CD4-positive, alpha-beta T cell (primary cell): ENCODE measurements at regions not wholly inside any gene's neighbourhood (a gene's known extent, or its start where the extent isn't known, plus 50 kb on each side); places are given as distances from the start of the nearest gene placed in this dataset.

Experiments used
- ATAC-seq: fragments of 200-7000 bp; cut with Tn5 transposase; one replicate; pipeline ENCODE4 v1.10.0; 2022; ENCODE audit warnings: mild to moderate bottlenecking; ENCODE audit not compliant: poor library complexity
- CTCF ChIA-PET: fragments of 350-600 bp; sonication (Branson Sonifier 250); formaldehyde crosslinking; loops from one replicate; lab custom pipeline; 2021; ENCODE audit warnings: antibody characterized with exemption, inconsistent platforms; lab: Charles Lee
- POLR2A ChIA-PET: fragments of 350-600 bp; sonication (Branson Sonifier 250); formaldehyde crosslinking; loops from one replicate; lab custom pipeline; 2021; ENCODE audit warnings: antibody characterized with exemption, inconsistent platforms; lab: Charles Lee
- DNase-seq, 14 experiments: peaks; one replicate each; pipeline ENCODE4 v3.0.0-alpha.2; 2013 to 2020; ENCODE audit warnings: mixed read lengths in 2 of 14
- H3K27ac ChIP-seq, 2 donors: one replicate each; pipeline versions ENCODE4 v1.5.1 to v1.7.0; 2013; ENCODE audit warnings: low read length in 2 of 2, low read depth in 1 of 2, mild to moderate bottlenecking in 1 of 2
- H3K27me3 ChIP-seq, 2 experiments: 1 replicate in 1 of 2; 2 replicates in 1 of 2; pipeline versions ENCODE4 v1.6.1 to v1.7.0; 2013; ENCODE audit warnings: low read length in 2 of 2, control low read depth in 1 of 2, mild to moderate bottlenecking in 1 of 2, moderate library complexity in 1 of 2; ENCODE audit not compliant: insufficient read depth in 2 of 2, control insufficient read depth in 1 of 2
- H3K36me3 ChIP-seq: one replicate; pipeline ENCODE4 v1.6.1; 2013; ENCODE audit warnings: low read length, control low read depth; ENCODE audit not compliant: insufficient read depth
- H3K4me1 ChIP-seq: one replicate; pipeline ENCODE4 v1.6.1; 2013; ENCODE audit warnings: low read length, control low read depth; ENCODE audit not compliant: insufficient read depth
- H3K4me3 ChIP-seq: one replicate; pipeline ENCODE4 v1.5.1; 2013; ENCODE audit warnings: mild to moderate bottlenecking, low read length, moderate library complexity
- H3K9me3 ChIP-seq, 2 experiments: 1 replicate in 1 of 2; 2 replicates in 1 of 2; pipeline versions ENCODE4 v1.6.1 to v1.7.0; 2013; ENCODE audit warnings: low read length in 2 of 2, mild to moderate bottlenecking in 2 of 2, control low read depth in 1 of 2, moderate library complexity in 1 of 2; ENCODE audit not compliant: control insufficient read depth in 1 of 2, insufficient read depth in 1 of 2
- H3K27ac Mint-ChIP-seq: one replicate; pipeline ENCODE4 v1.8.0; 2020; ENCODE audit warnings: mixed read lengths
- H3K27me3 Mint-ChIP-seq: one replicate; pipeline ENCODE4 v1.8.0; 2021; ENCODE audit warnings: mixed read lengths
- H3K36me3 Mint-ChIP-seq: one replicate; pipeline ENCODE4 v1.8.0; 2021; ENCODE audit warnings: low read depth, mixed read lengths
- H3K4me1 Mint-ChIP-seq: one replicate; pipeline ENCODE4 v1.8.0; 2021; ENCODE audit warnings: low read depth, mixed read lengths
- H3K4me3 Mint-ChIP-seq: one replicate; pipeline ENCODE4 v1.8.0; 2020; ENCODE audit warnings: mild to moderate bottlenecking, mixed read lengths
- H3K9me3 Mint-ChIP-seq: one replicate; pipeline ENCODE4 v1.8.0; 2020; ENCODE audit warnings: mixed read lengths
- CTCF ChIP-seq: fragments of 200-600 bp; IDR thresholded peaks from one replicate; pipeline ENCODE4 v1.8.0; 2022; ENCODE audit warnings: antibody characterized with exemption, mild to moderate bottlenecking
- intact Hi-C, 2 experiments: fragments of 100-400 bp; cut with DNase I in 1 of 2; cut with micrococcal nuclease in 1 of 2; formaldehyde crosslinking; loops; one replicate each; pipeline versions ENCODE4 v1.15.1 to v1.9.0; 2023 to 2025; cut with DNase I, micrococcal nuclease

- Histone ChIP-seq H3K27ac (no peak overlapping the region), H3K4me3 (no peak overlapping the region), H3K27me3 (no peaks in the 10 kb centered on the region), H3K36me3 (no peaks in the 10 kb centered on the region), H3K9me3 (peaks cover 0 to 4% of the 10 kb centered on the region in 2 experiments), H3K4me1 (no peaks in the 10 kb centered on the region)
- Mint-ChIP-seq H3K27me3 (peaks cover 11% of the 10 kb centered on the region), H3K9me3 (no peaks in the 10 kb centered on the region), H3K36me3 (no peaks in the 10 kb centered on the region), H3K4me1 (no peaks in the 10 kb centered on the region), H3K27ac (no peak overlapping the region), H3K4me3 (no peak overlapping the region)
- POLR2A ChIA-PET, result no interaction called here
- no peak for ATAC-seq
- CTCF ChIA-PET, result no interaction called here
- no peak for TF ChIP-seq CTCF
- no peak for DNase-seq
- intact Hi-C loops, result no loop called here
These were observed 173.7 kb upstream of the NFIB start for GRCh38 chr9:14487547-14488185.

- Mint-ChIP-seq H3K4me1 (no peaks in the 10 kb centered on the region), H3K36me3 (no peaks in the 10 kb centered on the region), H3K9me3 (no peaks in the 10 kb centered on the region), H3K4me3 (no peak overlapping the region), H3K27ac (no peak overlapping the region), H3K27me3 (peaks cover 19% of the 10 kb centered on the region)
- no peak for TF ChIP-seq CTCF
- no peak overlapping the region for H3K27ac ChIP-seq
- CTCF ChIA-PET, result no interaction called here
- no peaks in the 10 kb centered on the region for H3K36me3 ChIP-seq
- intact Hi-C loops, result no loop called here
- DNase-seq, result no peak
- H3K4me3 ChIP-seq, result no peak overlapping the region
- no peak for ATAC-seq
- H3K27me3 ChIP-seq, result peaks cover 0 to 3% of the 10 kb centered on the region in 2 experiments
- POLR2A ChIA-PET, result no interaction called here
- H3K9me3 ChIP-seq, result peaks cover 0 to 4% of the 10 kb centered on the region in 2 experiments
- H3K4me1 ChIP-seq, result no peaks in the 10 kb centered on the region
These were observed 171.4 kb upstream of the NFIB start for GRCh38 chr9:14485366-14485765.

GRCh38 chr9:14482856-14483255 lies 168.9 kb upstream of the NFIB start:
- no peaks in the 10 kb centered on the region for H3K36me3 ChIP-seq
- H3K4me1 Mint-ChIP-seq, result no peaks in the 10 kb centered on the region
- no peak for ATAC-seq
- ChIA-PET CTCF (no interaction called here), POLR2A (no interaction called here)
- TF ChIP-seq CTCF, result no peak
- no peak overlapping the region for H3K4me3 Mint-ChIP-seq
- peaks cover 17% of the 10 kb centered on the region for H3K27me3 Mint-ChIP-seq
- H3K27me3 ChIP-seq, result peaks cover 0 to 3% of the 10 kb centered on the region in 2 experiments
- no peaks in the 10 kb centered on the region for H3K9me3 Mint-ChIP-seq
- no peak overlapping the region for H3K4me3 ChIP-seq
- peaks cover 0 to 1% of the 10 kb centered on the region in 2 experiments for H3K9me3 ChIP-seq
- H3K27ac ChIP-seq, result no peak overlapping the region
- no peak overlapping the region for H3K27ac Mint-ChIP-seq
- intact Hi-C loops, result no loop called here
- no peaks in the 10 kb centered on the region for H3K36me3 Mint-ChIP-seq
- H3K4me1 ChIP-seq, result no peaks in the 10 kb centered on the region
- no peak for DNase-seq
